GM23338 (cell line): ENCODE measurements at regions not wholly inside any gene's neighbourhood (a gene's known extent, or its start where the extent isn't known, plus 50 kb on each side); places are given as distances from the start of the nearest gene placed in this dataset.

Experiments used
- ATAC-seq: fragments of 200-7000 bp; cut with Tn5 transposase; 3 replicates; pipeline ENCODE4 v1.9.1; 2020
- DNase-seq: peaks from one replicate; pipeline ENCODE4 v3.0.0-alpha.2; 2015; ENCODE audit warnings: low spot score
- H2AFZ ChIP-seq: fragments of 200-600 bp; sonication (generic); 2 replicates; pipeline ENCODE4 v1.8.0; 2016; ENCODE audit warnings: antibody characterized with exemption, mild to moderate bottlenecking, moderate library complexity
- H3F3A ChIP-seq: fragments of 200-600 bp; sonication (generic); replicated peaks from 2 replicates; pipeline ENCODE4 v1.8.0; 2017; ENCODE audit warnings: antibody characterized with exemption, mixed run types, low read depth
- H3K27ac ChIP-seq: fragments of 200-600 bp; sonication (generic); 2 replicates; pipeline ENCODE4 v1.6.1; 2016; ENCODE audit warnings: low read depth
- H3K27me3 ChIP-seq: fragments of 200-600 bp; sonication (generic); 2 replicates; pipeline ENCODE4 v1.8.0; 2016; ENCODE audit warnings: mild to moderate bottlenecking, mixed run types, moderate library complexity; ENCODE audit not compliant: insufficient read depth
- H3K36me3 ChIP-seq: fragments of 200-600 bp; sonication (generic); 2 replicates; pipeline ENCODE4 v1.8.0; 2016; ENCODE audit warnings: mild to moderate bottlenecking; ENCODE audit not compliant: insufficient read depth
- H3K4me1 ChIP-seq: fragments of 200-600 bp; sonication (generic); 2 replicates; pipeline ENCODE4 v1.8.0; 2016; ENCODE audit warnings: mild to moderate bottlenecking, moderate library complexity; ENCODE audit not compliant: insufficient read depth
- H3K4me2 ChIP-seq: fragments of 200-600 bp; sonication (generic); 2 replicates; pipeline ENCODE4 v1.7.1; 2017; ENCODE audit warnings: mixed run types
- H3K4me3 ChIP-seq: fragments of 200-600 bp; sonication (generic); 2 replicates; pipeline ENCODE4 v1.6.1; 2016; ENCODE audit warnings: mixed run types
- H3K79me2 ChIP-seq: fragments of 200-600 bp; sonication (generic); replicated peaks from 2 replicates; pipeline ENCODE4 v1.8.0; 2017; ENCODE audit warnings: mild to moderate bottlenecking; ENCODE audit not compliant: insufficient read depth
- H3K9me2 ChIP-seq: fragments of 200-600 bp; sonication (generic); 2 replicates; pipeline ENCODE4 v1.8.0; 2017; ENCODE audit not compliant: insufficient read depth
- H4K20me1 ChIP-seq: fragments of 200-600 bp; sonication (generic); replicated peaks from 2 replicates; pipeline ENCODE4 v1.8.0; 2017; ENCODE audit warnings: mild to moderate bottlenecking; ENCODE audit not compliant: insufficient read depth
- H3K27ac Mint-ChIP-seq: 2 replicates; pipeline ENCODE4 v1.8.0; 2020; ENCODE audit warnings: inconsistent platforms, mild to moderate bottlenecking, moderate library complexity, mixed read lengths
- H3K27me3 Mint-ChIP-seq: 3 replicates; pipeline ENCODE4 v1.8.0; 2022; ENCODE audit warnings: low read depth, mild to moderate bottlenecking, moderate library complexity, mixed read lengths, inconsistent platforms; ENCODE audit not compliant: insufficient read depth, poor library complexity
- H3K36me3 Mint-ChIP-seq: 3 replicates; pipeline ENCODE4 v1.8.0; 2021; ENCODE audit warnings: low read depth, mild to moderate bottlenecking, inconsistent platforms, moderate library complexity, mixed read lengths
- H3K4me1 Mint-ChIP-seq: 3 replicates; pipeline ENCODE4 v1.8.0; 2020; ENCODE audit warnings: mild to moderate bottlenecking, inconsistent platforms, mixed read lengths
- H3K4me3 Mint-ChIP-seq: 3 replicates; pipeline ENCODE4 v1.8.0; 2021; ENCODE audit warnings: moderate library complexity, mild to moderate bottlenecking, inconsistent platforms, mixed read lengths
- H3K9me3 Mint-ChIP-seq: 3 replicates; pipeline ENCODE4 v1.8.0; 2020; ENCODE audit warnings: moderate library complexity, mild to moderate bottlenecking, inconsistent platforms, mixed read lengths
- CREB1 ChIP-seq: fragments of 250-450 bp; sonication (Bioruptor Pico); IDR thresholded peaks from 2 replicates; pipeline ENCODE4 v1.5.0; 2020; ENCODE audit warnings: low read depth, mild to moderate bottlenecking, moderate library complexity
- EZH2 ChIP-seq: fragments of 200-600 bp; sonication (generic); IDR thresholded peaks from one replicate; pipeline ENCODE4 v1.8.0; 2017; ENCODE audit warnings: antibody characterized with exemption, mild to moderate bottlenecking, low read depth; ENCODE audit not compliant: unreplicated experiment
- EZH2phosphoT487 ChIP-seq: fragments of 200-600 bp; sonication (generic); IDR thresholded peaks from one replicate; pipeline ENCODE4 v1.8.1; 2018; ENCODE audit warnings: antibody characterized with exemption; ENCODE audit not compliant: unreplicated experiment
- JUNB ChIP-seq: IDR thresholded peaks from one replicate; pipeline ENCODE4 v1.6.1; 2016; ENCODE audit warnings: antibody characterized with exemption; ENCODE audit not compliant: unreplicated experiment
- NANOG ChIP-seq: IDR thresholded peaks from 2 replicates; pipeline ENCODE4 v1.6.1; 2016; ENCODE audit warnings: antibody characterized with exemption, borderline replicate concordance
- POLR2AphosphoS5 ChIP-seq: IDR thresholded peaks from 2 replicates; pipeline ENCODE4 v1.6.1; 2016; ENCODE audit warnings: antibody characterized with exemption, low read depth
- STAT1 ChIP-seq: IDR thresholded peaks from one replicate; pipeline ENCODE4 v1.6.1; 2016; ENCODE audit warnings: antibody characterized with exemption; ENCODE audit not compliant: unreplicated experiment
- ZNF114 ChIP-seq: fragments of 250-450 bp; sonication (Bioruptor Pico); IDR thresholded peaks from 2 replicates; pipeline ENCODE4 v1.5.0; 2020; ENCODE audit warnings: mild to moderate bottlenecking, moderate library complexity
- ZNF331 ChIP-seq: fragments of 250-450 bp; sonication (Bioruptor Pico); IDR thresholded peaks from 2 replicates; pipeline ENCODE4 v1.5.0; 2020; ENCODE audit warnings: low read depth, mild to moderate bottlenecking, moderate library complexity
- TF ChIP-seq, protein P1 (sequence below): IDR thresholded peaks from 2 replicates; pipeline ENCODE4 v1.6.1; 2016; ENCODE audit warnings: antibody characterized with exemption
- TF ChIP-seq, protein P2 (sequence below), 2 experiments: fragments of 200-600 bp in 1 of 2; sonication (generic) in 1 of 2; conservative IDR thresholded peaks; 2 replicates each; pipeline versions ENCODE4 v1.5.1 to v1.6.1; 2016 to 2017; ENCODE audit warnings: antibody characterized with exemption in 2 of 2, low read depth in 2 of 2, mild to moderate bottlenecking in 2 of 2, moderate library complexity in 1 of 2
- TF ChIP-seq, protein P3 (sequence below): IDR thresholded peaks from one replicate; pipeline ENCODE4 v1.6.1; 2018; ENCODE audit warnings: antibody characterized with exemption; ENCODE audit not compliant: unreplicated experiment
- TF ChIP-seq, protein P4 (sequence below): fragments of 250-450 bp; sonication (Bioruptor Pico); IDR thresholded peaks from 2 replicates; pipeline ENCODE4 v1.5.0; 2020; ENCODE audit warnings: mild to moderate bottlenecking, moderate library complexity

DNA sequence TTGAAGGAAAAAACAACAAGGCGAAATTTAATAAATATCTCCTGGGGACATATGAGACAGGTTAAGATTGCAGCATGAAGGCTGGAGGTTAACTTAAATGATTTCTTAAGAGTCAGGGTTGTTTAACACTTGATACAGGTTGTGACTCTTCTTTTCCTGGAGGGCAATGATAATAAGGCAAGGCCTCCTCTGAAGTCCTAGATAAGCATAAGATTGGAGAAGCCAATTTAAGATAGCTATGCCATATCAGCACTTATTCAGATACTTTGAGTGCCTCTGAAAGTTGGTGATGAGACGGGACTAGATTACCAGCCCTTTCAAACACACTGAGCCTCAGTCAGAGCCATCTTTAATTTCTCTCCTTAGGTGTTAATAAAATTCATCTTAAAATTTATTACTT is 350.8 kb downstream of the FBXO8 start (continued):
- TF ChIP-seq ZNF331 (CRISPR knock-in tag) (no peak), EZH2phosphoT487 (no peak)

DNA sequence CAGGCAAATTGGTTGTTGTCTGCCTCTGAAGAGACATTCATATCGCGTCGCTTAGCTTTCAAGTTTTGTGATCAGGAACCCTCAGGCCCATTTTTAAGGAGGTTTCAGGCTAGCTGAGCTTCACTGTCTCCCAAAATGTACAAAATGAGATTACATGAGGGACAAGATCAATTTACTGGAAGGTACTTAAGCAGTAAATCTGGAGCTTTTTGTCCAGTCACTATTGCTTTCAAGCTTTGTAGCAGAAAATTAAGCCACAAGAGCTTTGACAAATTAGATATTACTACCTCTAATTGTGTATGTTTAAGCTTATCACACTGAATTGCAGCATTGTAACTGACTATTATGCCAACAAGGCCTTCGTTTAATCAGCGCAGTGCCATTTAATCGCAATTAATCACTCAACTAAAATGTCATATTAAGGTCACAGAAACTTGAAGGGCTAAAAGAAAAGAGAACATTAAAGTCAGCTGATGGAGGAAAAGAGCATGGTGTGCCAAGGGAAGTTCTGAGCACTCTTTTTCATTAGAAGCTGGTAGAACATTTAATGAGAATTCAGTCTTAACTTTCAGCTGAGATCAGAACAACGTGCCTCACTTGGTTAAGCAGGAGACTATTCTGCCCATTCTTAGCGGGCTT is 353.0 kb downstream of the FBXO8 start:
- ATAC-seq = no peak
- Mint-ChIP-seq H3K4me1 (no peaks in the 10 kb centered on the region), H3K9me3 (no peaks in the 10 kb centered on the region), H3K27ac (no peak overlapping the region), H3K36me3 (no peaks in the 10 kb centered on the region), H3K27me3 (no peaks in the 10 kb centered on the region), H3K4me3 (no peak overlapping the region)
- H3K4me2 ChIP-seq = no peak overlapping the region
- no peaks in the 10 kb centered on the region for H4K20me1 ChIP-seq
- H3K4me1 ChIP-seq = no peaks in the 10 kb centered on the region
- no peaks in the 10 kb centered on the region for H3K27me3 ChIP-seq
- no peaks in the 10 kb centered on the region for H3K9me2 ChIP-seq
- no peak overlapping the region for H3K4me3 ChIP-seq
- no peak for TF ChIP-seq STAT1
- no peak for TF ChIP-seq ZNF114 (CRISPR knock-in tag)
- TF ChIP-seq JUNB = no peak
- TF ChIP-seq, protein P1, sequence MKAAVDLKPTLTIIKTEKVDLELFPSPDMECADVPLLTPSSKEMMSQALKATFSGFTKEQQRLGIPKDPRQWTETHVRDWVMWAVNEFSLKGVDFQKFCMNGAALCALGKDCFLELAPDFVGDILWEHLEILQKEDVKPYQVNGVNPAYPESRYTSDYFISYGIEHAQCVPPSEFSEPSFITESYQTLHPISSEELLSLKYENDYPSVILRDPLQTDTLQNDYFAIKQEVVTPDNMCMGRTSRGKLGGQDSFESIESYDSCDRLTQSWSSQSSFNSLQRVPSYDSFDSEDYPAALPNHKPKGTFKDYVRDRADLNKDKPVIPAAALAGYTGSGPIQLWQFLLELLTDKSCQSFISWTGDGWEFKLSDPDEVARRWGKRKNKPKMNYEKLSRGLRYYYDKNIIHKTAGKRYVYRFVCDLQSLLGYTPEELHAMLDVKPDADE = no peak
- no peak for TF ChIP-seq CREB1 (CRISPR knock-in tag)
- no peak for TF ChIP-seq POLR2AphosphoS5
- TF ChIP-seq, protein P2, sequence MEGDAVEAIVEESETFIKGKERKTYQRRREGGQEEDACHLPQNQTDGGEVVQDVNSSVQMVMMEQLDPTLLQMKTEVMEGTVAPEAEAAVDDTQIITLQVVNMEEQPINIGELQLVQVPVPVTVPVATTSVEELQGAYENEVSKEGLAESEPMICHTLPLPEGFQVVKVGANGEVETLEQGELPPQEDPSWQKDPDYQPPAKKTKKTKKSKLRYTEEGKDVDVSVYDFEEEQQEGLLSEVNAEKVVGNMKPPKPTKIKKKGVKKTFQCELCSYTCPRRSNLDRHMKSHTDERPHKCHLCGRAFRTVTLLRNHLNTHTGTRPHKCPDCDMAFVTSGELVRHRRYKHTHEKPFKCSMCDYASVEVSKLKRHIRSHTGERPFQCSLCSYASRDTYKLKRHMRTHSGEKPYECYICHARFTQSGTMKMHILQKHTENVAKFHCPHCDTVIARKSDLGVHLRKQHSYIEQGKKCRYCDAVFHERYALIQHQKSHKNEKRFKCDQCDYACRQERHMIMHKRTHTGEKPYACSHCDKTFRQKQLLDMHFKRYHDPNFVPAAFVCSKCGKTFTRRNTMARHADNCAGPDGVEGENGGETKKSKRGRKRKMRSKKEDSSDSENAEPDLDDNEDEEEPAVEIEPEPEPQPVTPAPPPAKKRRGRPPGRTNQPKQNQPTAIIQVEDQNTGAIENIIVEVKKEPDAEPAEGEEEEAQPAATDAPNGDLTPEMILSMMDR (conservative IDR thresholded peaks at IDR 0.05; ENCODE audit: low read depth in 2 of 2) = no peak
- TF ChIP-seq, protein P3, sequence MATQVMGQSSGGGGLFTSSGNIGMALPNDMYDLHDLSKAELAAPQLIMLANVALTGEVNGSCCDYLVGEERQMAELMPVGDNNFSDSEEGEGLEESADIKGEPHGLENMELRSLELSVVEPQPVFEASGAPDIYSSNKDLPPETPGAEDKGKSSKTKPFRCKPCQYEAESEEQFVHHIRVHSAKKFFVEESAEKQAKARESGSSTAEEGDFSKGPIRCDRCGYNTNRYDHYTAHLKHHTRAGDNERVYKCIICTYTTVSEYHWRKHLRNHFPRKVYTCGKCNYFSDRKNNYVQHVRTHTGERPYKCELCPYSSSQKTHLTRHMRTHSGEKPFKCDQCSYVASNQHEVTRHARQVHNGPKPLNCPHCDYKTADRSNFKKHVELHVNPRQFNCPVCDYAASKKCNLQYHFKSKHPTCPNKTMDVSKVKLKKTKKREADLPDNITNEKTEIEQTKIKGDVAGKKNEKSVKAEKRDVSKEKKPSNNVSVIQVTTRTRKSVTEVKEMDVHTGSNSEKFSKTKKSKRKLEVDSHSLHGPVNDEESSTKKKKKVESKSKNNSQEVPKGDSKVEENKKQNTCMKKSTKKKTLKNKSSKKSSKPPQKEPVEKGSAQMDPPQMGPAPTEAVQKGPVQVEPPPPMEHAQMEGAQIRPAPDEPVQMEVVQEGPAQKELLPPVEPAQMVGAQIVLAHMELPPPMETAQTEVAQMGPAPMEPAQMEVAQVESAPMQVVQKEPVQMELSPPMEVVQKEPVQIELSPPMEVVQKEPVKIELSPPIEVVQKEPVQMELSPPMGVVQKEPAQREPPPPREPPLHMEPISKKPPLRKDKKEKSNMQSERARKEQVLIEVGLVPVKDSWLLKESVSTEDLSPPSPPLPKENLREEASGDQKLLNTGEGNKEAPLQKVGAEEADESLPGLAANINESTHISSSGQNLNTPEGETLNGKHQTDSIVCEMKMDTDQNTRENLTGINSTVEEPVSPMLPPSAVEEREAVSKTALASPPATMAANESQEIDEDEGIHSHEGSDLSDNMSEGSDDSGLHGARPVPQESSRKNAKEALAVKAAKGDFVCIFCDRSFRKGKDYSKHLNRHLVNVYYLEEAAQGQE = no peak
- TF ChIP-seq ZNF331 (CRISPR knock-in tag) = no peak
- no peak for TF ChIP-seq EZH2
- TF ChIP-seq, protein P4, sequence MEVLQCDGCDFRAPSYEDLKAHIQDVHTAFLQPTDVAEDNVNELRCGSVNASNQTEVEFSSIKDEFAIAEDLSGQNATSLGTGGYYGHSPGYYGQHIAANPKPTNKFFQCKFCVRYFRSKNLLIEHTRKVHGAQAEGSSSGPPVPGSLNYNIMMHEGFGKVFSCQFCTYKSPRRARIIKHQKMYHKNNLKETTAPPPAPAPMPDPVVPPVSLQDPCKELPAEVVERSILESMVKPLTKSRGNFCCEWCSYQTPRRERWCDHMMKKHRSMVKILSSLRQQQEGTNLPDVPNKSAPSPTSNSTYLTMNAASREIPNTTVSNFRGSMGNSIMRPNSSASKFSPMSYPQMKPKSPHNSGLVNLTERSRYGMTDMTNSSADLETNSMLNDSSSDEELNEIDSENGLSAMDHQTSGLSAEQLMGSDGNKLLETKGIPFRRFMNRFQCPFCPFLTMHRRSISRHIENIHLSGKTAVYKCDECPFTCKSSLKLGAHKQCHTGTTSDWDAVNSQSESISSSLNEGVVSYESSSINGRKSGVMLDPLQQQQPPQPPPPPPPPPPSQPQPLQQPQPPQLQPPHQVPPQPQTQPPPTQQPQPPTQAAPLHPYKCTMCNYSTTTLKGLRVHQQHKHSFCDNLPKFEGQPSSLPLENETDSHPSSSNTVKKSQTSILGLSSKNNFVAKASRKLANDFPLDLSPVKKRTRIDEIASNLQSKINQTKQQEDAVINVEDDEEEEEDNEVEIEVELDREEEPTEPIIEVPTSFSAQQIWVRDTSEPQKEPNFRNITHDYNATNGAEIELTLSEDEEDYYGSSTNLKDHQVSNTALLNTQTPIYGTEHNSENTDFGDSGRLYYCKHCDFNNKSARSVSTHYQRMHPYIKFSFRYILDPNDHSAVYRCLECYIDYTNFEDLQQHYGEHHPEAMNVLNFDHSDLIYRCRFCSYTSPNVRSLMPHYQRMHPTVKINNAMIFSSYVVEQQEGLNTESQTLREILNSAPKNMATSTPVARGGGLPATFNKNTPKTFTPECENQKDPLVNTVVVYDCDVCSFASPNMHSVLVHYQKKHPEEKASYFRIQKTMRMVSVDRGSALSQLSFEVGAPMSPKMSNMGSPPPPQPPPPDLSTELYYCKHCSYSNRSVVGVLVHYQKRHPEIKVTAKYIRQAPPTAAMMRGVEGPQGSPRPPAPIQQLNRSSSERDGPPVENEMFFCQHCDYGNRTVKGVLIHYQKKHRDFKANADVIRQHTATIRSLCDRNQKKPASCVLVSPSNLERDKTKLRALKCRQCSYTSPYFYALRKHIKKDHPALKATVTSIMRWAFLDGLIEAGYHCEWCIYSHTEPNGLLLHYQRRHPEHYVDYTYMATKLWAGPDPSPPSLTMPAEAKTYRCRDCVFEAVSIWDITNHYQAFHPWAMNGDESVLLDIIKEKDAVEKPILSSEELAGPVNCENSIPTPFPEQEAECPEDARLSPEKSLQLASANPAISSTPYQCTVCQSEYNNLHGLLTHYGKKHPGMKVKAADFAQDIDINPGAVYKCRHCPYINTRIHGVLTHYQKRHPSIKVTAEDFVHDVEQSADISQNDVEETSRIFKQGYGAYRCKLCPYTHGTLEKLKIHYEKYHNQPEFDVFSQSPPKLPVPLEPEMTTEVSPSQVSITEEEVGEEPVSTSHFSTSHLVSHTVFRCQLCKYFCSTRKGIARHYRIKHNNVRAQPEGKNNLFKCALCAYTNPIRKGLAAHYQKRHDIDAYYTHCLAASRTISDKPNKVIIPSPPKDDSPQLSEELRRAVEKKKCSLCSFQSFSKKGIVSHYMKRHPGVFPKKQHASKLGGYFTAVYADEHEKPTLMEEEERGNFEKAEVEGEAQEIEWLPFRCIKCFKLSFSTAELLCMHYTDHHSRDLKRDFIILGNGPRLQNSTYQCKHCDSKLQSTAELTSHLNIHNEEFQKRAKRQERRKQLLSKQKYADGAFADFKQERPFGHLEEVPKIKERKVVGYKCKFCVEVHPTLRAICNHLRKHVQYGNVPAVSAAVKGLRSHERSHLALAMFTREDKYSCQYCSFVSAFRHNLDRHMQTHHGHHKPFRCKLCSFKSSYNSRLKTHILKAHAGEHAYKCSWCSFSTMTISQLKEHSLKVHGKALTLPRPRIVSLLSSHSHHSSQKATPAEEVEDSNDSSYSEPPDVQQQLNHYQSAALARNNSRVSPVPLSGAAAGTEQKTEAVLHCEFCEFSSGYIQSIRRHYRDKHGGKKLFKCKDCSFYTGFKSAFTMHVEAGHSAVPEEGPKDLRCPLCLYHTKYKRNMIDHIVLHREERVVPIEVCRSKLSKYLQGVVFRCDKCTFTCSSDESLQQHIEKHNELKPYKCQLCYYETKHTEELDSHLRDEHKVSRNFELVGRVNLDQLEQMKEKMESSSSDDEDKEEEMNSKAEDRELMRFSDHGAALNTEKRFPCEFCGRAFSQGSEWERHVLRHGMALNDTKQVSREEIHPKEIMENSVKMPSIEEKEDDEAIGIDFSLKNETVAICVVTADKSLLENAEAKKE = no peak
- TF ChIP-seq NANOG = no peak
- TF ChIP-seq EZH2phosphoT487 = no peak
- H3K27ac ChIP-seq = no peak overlapping the region
- H3K79me2 ChIP-seq = no peaks in the 10 kb centered on the region
- no peaks in the 10 kb centered on the region for H3F3A ChIP-seq
- peak overlapping the region; percentile 1; the same call in 1 of the 2 replicates for H2AFZ ChIP-seq
- no peak for DNase-seq
- H3K36me3 ChIP-seq = no peaks in the 10 kb centered on the region
